HepG2 (cell line): ENCODE measurements at regions not wholly inside any gene's neighbourhood (a gene's known extent, or its start where the extent isn't known, plus 50 kb on each side); places are given as distances from the start of the nearest gene placed in this dataset.

Source experiments
- CEBPB ChIP-seq: IDR thresholded peaks from 2 replicates; pipeline ENCODE4 v1.6.1; 2011; ENCODE audit warnings: low read depth, low read length, improper control_type of control experiment, borderline replicate concordance
- CEBPG ChIP-seq: IDR thresholded peaks from 2 replicates; pipeline ENCODE4 v1.6.1; 2016
- GATAD2A ChIP-seq: IDR thresholded peaks from 2 replicates; pipeline ENCODE4 v1.6.1; 2016
- HHEX ChIP-seq: IDR thresholded peaks from 2 replicates; pipeline ENCODE4 v1.6.1; 2016; ENCODE audit warnings: control low read depth
- HNF4G ChIP-seq, 2 experiments: sonication (generic) in 1 of 2; formaldehyde crosslinking in 1 of 2; IDR thresholded peaks; 2 replicates each; pipeline versions ENCODE4 v1.4.0 to v1.6.1; 2011 to 2020; ENCODE audit warnings: borderline replicate concordance in 2 of 2, low read depth in 2 of 2, mild to moderate bottlenecking in 2 of 2, low read length in 1 of 2, missing genetic modification reagents in 1 of 2, moderate library complexity in 1 of 2
- PHF8 ChIP-seq: sonication (generic); formaldehyde crosslinking; IDR thresholded peaks from 2 replicates; pipeline ENCODE4 v1.5.0; 2020; ENCODE audit warnings: missing genetic modification reagents
- SAP130 ChIP-seq: IDR thresholded peaks from 2 replicates; pipeline ENCODE4 v1.6.1; 2016; ENCODE audit warnings: low read depth
- YEATS2 ChIP-seq: sonication (generic); formaldehyde crosslinking; IDR thresholded peaks from 2 replicates; pipeline ENCODE4 v1.4.0; 2020; ENCODE audit warnings: missing genetic modification reagents, borderline replicate concordance
- ZNF264 ChIP-seq: sonication (generic); formaldehyde crosslinking; IDR thresholded peaks from 2 replicates; pipeline ENCODE4 v1.4.0; 2020; ENCODE audit warnings: missing genetic modification reagents
- TF ChIP-seq, protein P1 (sequence below): sonication (generic); formaldehyde crosslinking; IDR thresholded peaks from 2 replicates; pipeline ENCODE4 v1.4.0; 2020; ENCODE audit warnings: missing genetic modification reagents
- TF ChIP-seq, protein P2 (sequence below): sonication (generic); formaldehyde crosslinking; IDR thresholded peaks from 2 replicates; pipeline ENCODE4 v1.4.0; 2020; ENCODE audit warnings: missing genetic modification reagents
- TF ChIP-seq, protein P3 (sequence below): sonication (generic); formaldehyde crosslinking; IDR thresholded peaks from 2 replicates; pipeline ENCODE4 v1.4.0; 2020; ENCODE audit warnings: low read depth, missing genetic modification reagents
- TF ChIP-seq, protein P4 (sequence below): sonication (generic); formaldehyde crosslinking; IDR thresholded peaks from 2 replicates; pipeline ENCODE4 v1.5.1; 2020; ENCODE audit warnings: mild to moderate bottlenecking, missing genetic modification reagents

DNA sequence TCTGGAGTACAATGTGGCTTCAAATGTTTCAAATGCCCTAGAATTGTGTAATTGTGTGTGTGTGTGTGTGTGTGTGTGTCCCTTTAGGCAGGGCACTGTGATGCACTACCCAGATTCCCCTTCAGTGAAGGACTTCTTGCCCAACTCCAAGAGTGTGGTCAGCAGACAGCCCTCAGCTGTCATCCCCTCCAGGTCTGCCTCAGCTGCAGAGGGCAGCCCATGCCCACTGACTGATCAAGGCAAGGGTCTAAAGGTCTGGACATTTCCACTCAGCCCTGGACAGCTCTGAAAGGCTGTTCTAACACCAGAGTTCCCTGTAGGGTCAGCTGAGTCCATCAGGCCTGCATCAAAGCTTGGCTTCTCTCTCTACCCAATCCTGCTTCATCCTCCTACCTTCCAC is 83.9 kb upstream of the USP9X start (continued):
- TF ChIP-seq, protein P1, sequence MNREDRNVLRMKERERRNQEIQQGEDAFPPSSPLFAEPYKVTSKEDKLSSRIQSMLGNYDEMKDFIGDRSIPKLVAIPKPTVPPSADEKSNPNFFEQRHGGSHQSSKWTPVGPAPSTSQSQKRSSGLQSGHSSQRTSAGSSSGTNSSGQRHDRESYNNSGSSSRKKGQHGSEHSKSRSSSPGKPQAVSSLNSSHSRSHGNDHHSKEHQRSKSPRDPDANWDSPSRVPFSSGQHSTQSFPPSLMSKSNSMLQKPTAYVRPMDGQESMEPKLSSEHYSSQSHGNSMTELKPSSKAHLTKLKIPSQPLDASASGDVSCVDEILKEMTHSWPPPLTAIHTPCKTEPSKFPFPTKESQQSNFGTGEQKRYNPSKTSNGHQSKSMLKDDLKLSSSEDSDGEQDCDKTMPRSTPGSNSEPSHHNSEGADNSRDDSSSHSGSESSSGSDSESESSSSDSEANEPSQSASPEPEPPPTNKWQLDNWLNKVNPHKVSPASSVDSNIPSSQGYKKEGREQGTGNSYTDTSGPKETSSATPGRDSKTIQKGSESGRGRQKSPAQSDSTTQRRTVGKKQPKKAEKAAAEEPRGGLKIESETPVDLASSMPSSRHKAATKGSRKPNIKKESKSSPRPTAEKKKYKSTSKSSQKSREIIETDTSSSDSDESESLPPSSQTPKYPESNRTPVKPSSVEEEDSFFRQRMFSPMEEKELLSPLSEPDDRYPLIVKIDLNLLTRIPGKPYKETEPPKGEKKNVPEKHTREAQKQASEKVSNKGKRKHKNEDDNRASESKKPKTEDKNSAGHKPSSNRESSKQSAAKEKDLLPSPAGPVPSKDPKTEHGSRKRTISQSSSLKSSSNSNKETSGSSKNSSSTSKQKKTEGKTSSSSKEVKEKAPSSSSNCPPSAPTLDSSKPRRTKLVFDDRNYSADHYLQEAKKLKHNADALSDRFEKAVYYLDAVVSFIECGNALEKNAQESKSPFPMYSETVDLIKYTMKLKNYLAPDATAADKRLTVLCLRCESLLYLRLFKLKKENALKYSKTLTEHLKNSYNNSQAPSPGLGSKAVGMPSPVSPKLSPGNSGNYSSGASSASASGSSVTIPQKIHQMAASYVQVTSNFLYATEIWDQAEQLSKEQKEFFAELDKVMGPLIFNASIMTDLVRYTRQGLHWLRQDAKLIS (CRISPR knock-in tag), result no peak
- TF ChIP-seq HHEX (CRISPR knock-in tag), result no peak
- TF ChIP-seq CEBPG, result peak; percentile 67
- TF ChIP-seq, protein P2, sequence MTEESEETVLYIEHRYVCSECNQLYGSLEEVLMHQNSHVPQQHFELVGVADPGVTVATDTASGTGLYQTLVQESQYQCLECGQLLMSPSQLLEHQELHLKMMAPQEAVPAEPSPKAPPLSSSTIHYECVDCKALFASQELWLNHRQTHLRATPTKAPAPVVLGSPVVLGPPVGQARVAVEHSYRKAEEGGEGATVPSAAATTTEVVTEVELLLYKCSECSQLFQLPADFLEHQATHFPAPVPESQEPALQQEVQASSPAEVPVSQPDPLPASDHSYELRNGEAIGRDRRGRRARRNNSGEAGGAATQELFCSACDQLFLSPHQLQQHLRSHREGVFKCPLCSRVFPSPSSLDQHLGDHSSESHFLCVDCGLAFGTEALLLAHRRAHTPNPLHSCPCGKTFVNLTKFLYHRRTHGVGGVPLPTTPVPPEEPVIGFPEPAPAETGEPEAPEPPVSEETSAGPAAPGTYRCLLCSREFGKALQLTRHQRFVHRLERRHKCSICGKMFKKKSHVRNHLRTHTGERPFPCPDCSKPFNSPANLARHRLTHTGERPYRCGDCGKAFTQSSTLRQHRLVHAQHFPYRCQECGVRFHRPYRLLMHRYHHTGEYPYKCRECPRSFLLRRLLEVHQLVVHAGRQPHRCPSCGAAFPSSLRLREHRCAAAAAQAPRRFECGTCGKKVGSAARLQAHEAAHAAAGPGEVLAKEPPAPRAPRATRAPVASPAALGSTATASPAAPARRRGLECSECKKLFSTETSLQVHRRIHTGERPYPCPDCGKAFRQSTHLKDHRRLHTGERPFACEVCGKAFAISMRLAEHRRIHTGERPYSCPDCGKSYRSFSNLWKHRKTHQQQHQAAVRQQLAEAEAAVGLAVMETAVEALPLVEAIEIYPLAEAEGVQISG, result 0 out of 2 replicates have a peak, but pooled peaks have one; percentile 20
- TF ChIP-seq, protein P3, sequence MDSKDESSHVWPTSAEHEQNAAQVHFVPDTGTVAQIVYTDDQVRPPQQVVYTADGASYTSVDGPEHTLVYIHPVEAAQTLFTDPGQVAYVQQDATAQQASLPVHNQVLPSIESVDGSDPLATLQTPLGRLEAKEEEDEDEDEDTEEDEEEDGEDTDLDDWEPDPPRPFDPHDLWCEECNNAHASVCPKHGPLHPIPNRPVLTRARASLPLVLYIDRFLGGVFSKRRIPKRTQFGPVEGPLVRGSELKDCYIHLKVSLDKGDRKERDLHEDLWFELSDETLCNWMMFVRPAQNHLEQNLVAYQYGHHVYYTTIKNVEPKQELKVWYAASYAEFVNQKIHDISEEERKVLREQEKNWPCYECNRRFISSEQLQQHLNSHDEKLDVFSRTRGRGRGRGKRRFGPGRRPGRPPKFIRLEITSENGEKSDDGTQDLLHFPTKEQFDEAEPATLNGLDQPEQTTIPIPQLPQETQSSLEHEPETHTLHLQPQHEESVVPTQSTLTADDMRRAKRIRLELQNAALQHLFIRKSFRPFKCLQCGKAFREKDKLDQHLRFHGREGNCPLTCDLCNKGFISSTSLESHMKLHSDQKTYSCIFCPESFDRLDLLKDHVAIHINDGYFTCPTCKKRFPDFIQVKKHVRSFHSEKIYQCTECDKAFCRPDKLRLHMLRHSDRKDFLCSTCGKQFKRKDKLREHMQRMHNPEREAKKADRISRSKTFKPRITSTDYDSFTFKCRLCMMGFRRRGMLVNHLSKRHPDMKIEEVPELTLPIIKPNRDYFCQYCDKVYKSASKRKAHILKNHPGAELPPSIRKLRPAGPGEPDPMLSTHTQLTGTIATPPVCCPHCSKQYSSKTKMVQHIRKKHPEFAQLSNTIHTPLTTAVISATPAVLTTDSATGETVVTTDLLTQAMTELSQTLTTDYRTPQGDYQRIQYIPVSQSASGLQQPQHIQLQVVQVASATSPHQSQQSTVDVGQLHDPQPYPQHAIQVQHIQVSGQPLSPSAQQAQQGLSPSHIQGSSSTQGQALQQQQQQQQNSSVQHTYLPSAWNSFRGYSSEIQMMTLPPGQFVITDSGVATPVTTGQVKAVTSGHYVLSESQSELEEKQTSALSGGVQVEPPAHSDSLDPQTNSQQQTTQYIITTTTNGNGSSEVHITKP (CRISPR knock-in tag), result peak; percentile 45; the same call in 1 of the 2 replicates
- TF ChIP-seq GATAD2A, result 0 out of 2 replicates have a peak, but pooled peaks have one; percentile 21
- peak; percentile 57 for TF ChIP-seq HNF4G (IDR thresholded peaks at IDR 0.05; ENCODE audit: borderline replicate concordance, low read depth, low read length)
- peak; percentile 76; the same call in 1 of the 2 replicates for TF ChIP-seq HNF4G (CRISPR knock-in tag; IDR thresholded peaks at IDR 0.05; ENCODE audit: borderline replicate concordance, low read depth)
- TF ChIP-seq SAP130, result peak; percentile 52
- TF ChIP-seq CEBPB, result peak; percentile 59; the same call in 1 of the 2 replicates
- no peak for TF ChIP-seq ZNF264 (CRISPR knock-in tag)
- TF ChIP-seq PHF8 (CRISPR knock-in tag), result no peak
- TF ChIP-seq YEATS2, result peak; percentile 65
- TF ChIP-seq, protein P4, sequence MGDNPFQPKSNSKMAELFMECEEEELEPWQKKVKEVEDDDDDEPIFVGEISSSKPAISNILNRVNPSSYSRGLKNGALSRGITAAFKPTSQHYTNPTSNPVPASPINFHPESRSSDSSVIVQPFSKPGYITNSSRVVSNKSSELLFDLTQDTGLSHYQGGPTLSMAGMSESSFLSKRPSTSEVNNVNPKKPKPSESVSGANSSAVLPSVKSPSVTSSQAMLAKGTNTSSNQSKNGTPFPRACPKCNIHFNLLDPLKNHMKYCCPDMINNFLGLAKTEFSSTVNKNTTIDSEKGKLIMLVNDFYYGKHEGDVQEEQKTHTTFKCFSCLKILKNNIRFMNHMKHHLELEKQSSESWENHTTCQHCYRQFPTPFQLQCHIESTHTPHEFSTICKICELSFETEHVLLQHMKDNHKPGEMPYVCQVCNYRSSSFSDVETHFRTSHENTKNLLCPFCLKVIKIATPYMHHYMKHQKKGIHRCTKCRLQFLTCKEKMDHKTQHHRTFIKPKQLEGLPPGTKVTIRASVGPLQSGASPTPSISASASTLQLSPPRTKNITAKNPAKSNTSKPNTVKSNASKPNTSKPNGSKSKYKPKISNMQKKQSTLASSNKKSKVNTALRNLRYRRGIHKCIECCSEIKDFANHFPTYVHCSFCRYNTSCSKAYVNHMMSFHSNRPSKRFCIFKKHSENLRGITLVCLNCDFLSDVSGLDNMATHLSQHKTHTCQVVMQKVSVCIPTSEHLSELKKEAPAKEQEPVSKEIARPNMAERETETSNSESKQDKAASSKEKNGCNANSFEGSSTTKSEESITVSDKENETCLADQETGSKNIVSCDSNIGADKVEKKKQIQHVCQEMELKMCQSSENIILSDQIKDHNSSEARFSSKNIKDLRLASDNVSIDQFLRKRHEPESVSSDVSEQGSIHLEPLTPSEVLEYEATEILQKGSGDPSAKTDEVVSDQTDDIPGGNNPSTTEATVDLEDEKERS (CRISPR knock-in tag), result no peak
